H9 (cell line): ENCODE measurements at regions not wholly inside any gene's neighbourhood (a gene's known extent, or its start where the extent isn't known, plus 50 kb on each side); places are given as distances from the start of the nearest gene placed in this dataset.

ENCODE experiments used
- DNase-seq: peaks from one replicate; pipeline ENCODE4 v3.0.0-alpha.2; 2017
- H2AFZ ChIP-seq: one replicate; pipeline ENCODE4 v1.6.1; 2013; ENCODE audit warnings: mild to moderate bottlenecking, low read length, control low read depth, moderate library complexity
- H2AK5ac ChIP-seq: 2 replicates; pipeline ENCODE4 v1.6.1; 2013; ENCODE audit warnings: low read length, control low read depth, mixed read lengths; ENCODE audit not compliant: insufficient read length
- H2BK120ac ChIP-seq: one replicate; pipeline ENCODE4 v1.6.1; 2013; ENCODE audit warnings: low read depth, mild to moderate bottlenecking, low read length, control low read depth, inconsistent platforms; ENCODE audit not compliant: poor library complexity, severe bottlenecking
- H2BK12ac ChIP-seq: 2 replicates; pipeline ENCODE4 v1.6.1; 2013; ENCODE audit warnings: low read length, control low read depth, mixed read lengths, low read depth; ENCODE audit not compliant: insufficient read length
- H2BK15ac ChIP-seq: 2 replicates; pipeline ENCODE4 v1.6.1; 2013; ENCODE audit warnings: low read depth, low read length, control low read depth
- H2BK20ac ChIP-seq: one replicate; pipeline ENCODE4 v1.6.1; 2013; ENCODE audit warnings: low read depth, mild to moderate bottlenecking, low read length, control low read depth, inconsistent platforms; ENCODE audit not compliant: poor library complexity, severe bottlenecking
- H2BK5ac ChIP-seq: 2 replicates; pipeline ENCODE4 v1.6.1; 2013; ENCODE audit warnings: low read length, control low read depth, mixed read lengths; ENCODE audit not compliant: insufficient read length
- H3K14ac ChIP-seq: 2 replicates; pipeline ENCODE4 v1.6.1; 2013; ENCODE audit warnings: low read length, control low read depth; ENCODE audit not compliant: insufficient read depth
- H3K18ac ChIP-seq: 2 replicates; pipeline ENCODE4 v1.6.1; 2013; ENCODE audit warnings: low read depth, mild to moderate bottlenecking, mixed read lengths, low read length, control low read depth; ENCODE audit not compliant: insufficient read length
- H3K23ac ChIP-seq: 2 replicates; pipeline ENCODE4 v1.6.1; 2013; ENCODE audit warnings: low read length, control low read depth, mixed read lengths, low read depth; ENCODE audit not compliant: insufficient read length
- H3K23me2 ChIP-seq: 2 replicates; pipeline ENCODE4 v1.6.1; 2013; ENCODE audit warnings: low read depth, mild to moderate bottlenecking, mixed read lengths, low read length, control low read depth; ENCODE audit not compliant: insufficient read length, poor library complexity, severe bottlenecking
- H3K27ac ChIP-seq: 2 replicates; pipeline ENCODE4 v1.5.1; 2013; ENCODE audit warnings: low read length, control low read depth, mixed read lengths, low read depth; ENCODE audit not compliant: insufficient read length
- H3K27me3 ChIP-seq: 2 replicates; pipeline ENCODE4 v1.6.1; 2013; ENCODE audit warnings: low read length, control low read depth, inconsistent platforms; ENCODE audit not compliant: insufficient read depth
- H3K4ac ChIP-seq: 2 replicates; pipeline ENCODE4 v1.6.1; 2013; ENCODE audit warnings: low read depth, mild to moderate bottlenecking, control low read depth, inconsistent platforms, low read length, moderate library complexity
- H3K4me1 ChIP-seq: 2 replicates; pipeline ENCODE4 v1.6.1; 2013; ENCODE audit warnings: low read length, control low read depth, inconsistent platforms; ENCODE audit not compliant: insufficient read depth
- H3K4me2 ChIP-seq: 2 replicates; pipeline ENCODE4 v1.6.1; 2013; ENCODE audit warnings: low read length, control low read depth, mixed read lengths; ENCODE audit not compliant: insufficient read length, insufficient read depth
- H3K56ac ChIP-seq: 2 replicates; pipeline ENCODE4 v1.6.1; 2013; ENCODE audit warnings: low read depth, mild to moderate bottlenecking, mixed read lengths, low read length, control low read depth; ENCODE audit not compliant: insufficient read length
- H3K79me1 ChIP-seq: 2 replicates; pipeline ENCODE4 v1.6.1; 2013; ENCODE audit warnings: low read depth, mild to moderate bottlenecking, moderate library complexity, low read length, control low read depth, inconsistent platforms; ENCODE audit not compliant: insufficient read depth, poor library complexity, severe bottlenecking
- H3K79me2 ChIP-seq: 2 replicates; pipeline ENCODE4 v1.6.1; 2013; ENCODE audit warnings: low read length, control low read depth, inconsistent platforms; ENCODE audit not compliant: insufficient read depth
- H3K9ac ChIP-seq: 2 replicates; pipeline ENCODE4 v1.6.1; 2013; ENCODE audit warnings: low read length, control low read depth, mixed read lengths; ENCODE audit not compliant: insufficient read length; ENCODE audit errors: extremely low read depth
- H3K9me3 ChIP-seq: one replicate; pipeline ENCODE4 v1.6.1; 2013; ENCODE audit warnings: low read depth, low read length, inconsistent platforms; ENCODE audit not compliant: control insufficient read depth
- H3T11ph ChIP-seq: one replicate; pipeline ENCODE4 v1.6.1; 2013; ENCODE audit warnings: mild to moderate bottlenecking, low read length, control low read depth, inconsistent platforms
- H4K20me1 ChIP-seq: one replicate; pipeline ENCODE4 v1.6.1; 2013; ENCODE audit not compliant: control insufficient read depth, insufficient read length, insufficient read depth
- H4K5ac ChIP-seq: 2 replicates; pipeline ENCODE4 v1.6.1; 2013; ENCODE audit warnings: low read depth, mild to moderate bottlenecking, mixed read lengths, low read length, control low read depth; ENCODE audit not compliant: insufficient read length
- H4K8ac ChIP-seq: replicated peaks from 2 replicates; pipeline ENCODE4 v1.6.1; 2013; ENCODE audit warnings: low read length, control low read depth, mixed read lengths, low read depth; ENCODE audit not compliant: insufficient read length
- H4K91ac ChIP-seq: 2 replicates; pipeline ENCODE4 v1.6.1; 2013; ENCODE audit warnings: low read depth, mild to moderate bottlenecking, moderate library complexity, mixed read lengths, low read length, control low read depth; ENCODE audit not compliant: insufficient read length
- H3K27ac Mint-ChIP-seq, 3 experiments: 2 replicates in 2 of 3; 3 replicates in 1 of 3; pipeline ENCODE4 v1.8.0; 2020 to 2021; ENCODE audit warnings: mixed read lengths in 3 of 3, mild to moderate bottlenecking in 1 of 3, moderate library complexity in 1 of 3
- H3K27me3 Mint-ChIP-seq: 2 replicates; pipeline ENCODE4 v1.8.0; 2021; ENCODE audit warnings: low read depth, mild to moderate bottlenecking, moderate library complexity, mixed read lengths
- H3K36me3 Mint-ChIP-seq, 3 experiments: 2 replicates in 2 of 3; 3 replicates in 1 of 3; pipeline ENCODE4 v1.8.0; 2020 to 2021; ENCODE audit warnings: low read depth in 3 of 3, mixed read lengths in 3 of 3; ENCODE audit not compliant: insufficient read depth in 1 of 3
- H3K4me1 Mint-ChIP-seq, 2 experiments: 2 replicates each; pipeline ENCODE4 v1.8.0; 2020; ENCODE audit warnings: mixed read lengths in 2 of 2
- H3K4me3 Mint-ChIP-seq, 2 experiments: 2 replicates in 1 of 2; 3 replicates in 1 of 2; pipeline ENCODE4 v1.8.0; 2020 to 2021; ENCODE audit warnings: mild to moderate bottlenecking in 2 of 2, mixed read lengths in 2 of 2, moderate library complexity in 1 of 2
- H3K9me3 Mint-ChIP-seq, 2 experiments: 2 replicates in 1 of 2; 3 replicates in 1 of 2; pipeline ENCODE4 v1.8.0; 2020; ENCODE audit warnings: mild to moderate bottlenecking in 2 of 2, mixed read lengths in 2 of 2, moderate library complexity in 1 of 2
- WGBS: extraction: QIAGEN DNeasy Blood & Tissue Kit; methylation state at CpG from one replicate; pipeline ENCODE4 v1.1.7; 2013; ENCODE audit warnings: missing lambda C conversion rate, low lambda C conversion rate, mixed read lengths; ENCODE audit not compliant: insufficient read length; ENCODE audit errors: extremely low coverage; 5-methylcytosine and 5-hydroxymethylcytosine counted together
- TF ChIP-seq, protein P1 (sequence below): fragments of 200-600 bp; sonication (generic); conservative IDR thresholded peaks from 3 replicates; pipeline ENCODE4 v1.8.0; 2021; ENCODE audit warnings: antibody characterized with exemption, mild to moderate bottlenecking

GRCh38 chr3:88574146-88574545 lies 424.4 kb downstream of the C3orf38 start:
- Histone ChIP-seq H2AK5ac (no peak overlapping the region), H3K9me3 (no peaks in the 10 kb centered on the region), H3K9ac (no peak overlapping the region), H3K23me2 (no peaks in the 10 kb centered on the region), H3K4ac (no peak overlapping the region), H2BK20ac (no peak overlapping the region), H3K79me1 (no peaks in the 10 kb centered on the region), H3K18ac (no peak overlapping the region), H3K4me2 (no peak overlapping the region), H3K79me2 (no peaks in the 10 kb centered on the region), H2BK120ac (no peak overlapping the region), H3K14ac (no peak overlapping the region), H3K4me1 (no peaks in the 10 kb centered on the region), H3K27me3 (no peaks in the 10 kb centered on the region), H4K91ac (no peak overlapping the region), H4K5ac (no peak overlapping the region), H3T11ph (no peak overlapping the region), H4K20me1 (no peaks in the 10 kb centered on the region), H4K8ac (no peak overlapping the region), H2BK15ac (no peak overlapping the region), H3K27ac (no peak overlapping the region), H3K23ac (no peak overlapping the region), H2AFZ (no peak overlapping the region), H2BK12ac (no peak overlapping the region), H3K56ac (no peak overlapping the region), H2BK5ac (no peak overlapping the region)
- H3K27ac Mint-ChIP-seq: no peak overlapping the region
- H3K27me3 Mint-ChIP-seq: no peaks in the 10 kb centered on the region
- no CpG with 5 or more reads among the region's 4 CpGs for WGBS
- peaks cover 0 to 10% (median 0%) of the 10 kb centered on the region in 3 experiments; a peak in 5 of 7 replicates for H3K36me3 Mint-ChIP-seq
- TF ChIP-seq, protein P1, sequence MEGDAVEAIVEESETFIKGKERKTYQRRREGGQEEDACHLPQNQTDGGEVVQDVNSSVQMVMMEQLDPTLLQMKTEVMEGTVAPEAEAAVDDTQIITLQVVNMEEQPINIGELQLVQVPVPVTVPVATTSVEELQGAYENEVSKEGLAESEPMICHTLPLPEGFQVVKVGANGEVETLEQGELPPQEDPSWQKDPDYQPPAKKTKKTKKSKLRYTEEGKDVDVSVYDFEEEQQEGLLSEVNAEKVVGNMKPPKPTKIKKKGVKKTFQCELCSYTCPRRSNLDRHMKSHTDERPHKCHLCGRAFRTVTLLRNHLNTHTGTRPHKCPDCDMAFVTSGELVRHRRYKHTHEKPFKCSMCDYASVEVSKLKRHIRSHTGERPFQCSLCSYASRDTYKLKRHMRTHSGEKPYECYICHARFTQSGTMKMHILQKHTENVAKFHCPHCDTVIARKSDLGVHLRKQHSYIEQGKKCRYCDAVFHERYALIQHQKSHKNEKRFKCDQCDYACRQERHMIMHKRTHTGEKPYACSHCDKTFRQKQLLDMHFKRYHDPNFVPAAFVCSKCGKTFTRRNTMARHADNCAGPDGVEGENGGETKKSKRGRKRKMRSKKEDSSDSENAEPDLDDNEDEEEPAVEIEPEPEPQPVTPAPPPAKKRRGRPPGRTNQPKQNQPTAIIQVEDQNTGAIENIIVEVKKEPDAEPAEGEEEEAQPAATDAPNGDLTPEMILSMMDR: no peak
- H3K4me3 Mint-ChIP-seq: no peak overlapping the region
- no peaks in the 10 kb centered on the region for H3K4me1 Mint-ChIP-seq
- H3K9me3 Mint-ChIP-seq: peaks cover 11 to 15% of the 10 kb centered on the region in 2 experiments
- DNase-seq: no peak
